Loucy (cell line): ENCODE measurements at regions not wholly inside any gene's neighbourhood (a gene's known extent, or its start where the extent isn't known, plus 50 kb on each side); places are given as distances from the start of the nearest gene placed in this dataset.

Source experiments
- H2AFZ ChIP-seq: fragments of 200-600 bp; sonication (generic); 2 replicates; pipeline ENCODE4 v1.6.0; 2016; ENCODE audit warnings: antibody characterized with exemption, mild to moderate bottlenecking, low read length, moderate library complexity
- H3F3A ChIP-seq: fragments of 200-600 bp; 2 replicates; pipeline ENCODE4 v1.6.0; 2016; ENCODE audit warnings: antibody characterized with exemption, low read depth, mild to moderate bottlenecking
- H3K27me3 ChIP-seq: fragments of 200-600 bp; sonication (generic); 2 replicates; pipeline ENCODE4 v1.6.1; 2014; ENCODE audit warnings: low read length, mild to moderate bottlenecking; ENCODE audit not compliant: insufficient read depth, poor library complexity, severe bottlenecking
- H3K36me3 ChIP-seq: fragments of 200-600 bp; sonication (generic); 2 replicates; pipeline ENCODE4 v1.6.1; 2016; ENCODE audit warnings: low read length; ENCODE audit not compliant: insufficient read depth
- H3K4me1 ChIP-seq: fragments of 200-600 bp; sonication (generic); 2 replicates; pipeline ENCODE4 v1.5.1; 2014; ENCODE audit warnings: low read length, mild to moderate bottlenecking; ENCODE audit not compliant: insufficient read depth, poor library complexity, severe bottlenecking
- H3K4me2 ChIP-seq: fragments of 200-600 bp; sonication (generic); 2 replicates; pipeline ENCODE4 v1.6.0; 2014; ENCODE audit warnings: antibody characterized with exemption, low read length, low read depth, mild to moderate bottlenecking; ENCODE audit not compliant: poor library complexity, severe bottlenecking
- H3K4me3 ChIP-seq: fragments of 200-600 bp; sonication (generic); 2 replicates; pipeline ENCODE4 v1.5.1; 2014; ENCODE audit warnings: low read length, mild to moderate bottlenecking, mixed read lengths; ENCODE audit not compliant: poor library complexity, severe bottlenecking
- H3K79me2 ChIP-seq: fragments of 200-600 bp; sonication (generic); 2 replicates; pipeline ENCODE4 v1.6.1; 2014; ENCODE audit warnings: low read length; ENCODE audit not compliant: insufficient read depth
- H3K9ac ChIP-seq: fragments of 200-600 bp; sonication (generic); 2 replicates; pipeline ENCODE4 v1.6.0; 2014; ENCODE audit warnings: mild to moderate bottlenecking, low read depth, low read length, moderate library complexity; ENCODE audit not compliant: poor library complexity, severe bottlenecking
- H3K9me2 ChIP-seq: fragments of 200-600 bp; sonication (generic); replicated peaks from 2 replicates; pipeline ENCODE4 v1.6.1; 2016; ENCODE audit warnings: low read depth, low read length, mixed read lengths
- H3K9me3 ChIP-seq: fragments of 200-600 bp; sonication (generic); 2 replicates; pipeline ENCODE4 v1.6.1; 2014; ENCODE audit warnings: mild to moderate bottlenecking, antibody characterized with exemption, low read length, low read depth; ENCODE audit not compliant: insufficient read depth
- H4K20me1 ChIP-seq: fragments of 200-600 bp; sonication (generic); 2 replicates; pipeline ENCODE4 v1.6.0; 2014; ENCODE audit warnings: antibody characterized with exemption, low read length, mild to moderate bottlenecking; ENCODE audit not compliant: insufficient read depth, poor library complexity, severe bottlenecking
- EZH2phosphoT487 ChIP-seq: fragments of 200-600 bp; IDR thresholded peaks from 2 replicates; pipeline ENCODE4 v1.6.1; 2018; ENCODE audit warnings: antibody characterized with exemption, mild to moderate bottlenecking, moderate library complexity, borderline replicate concordance
- TF ChIP-seq, protein P1 (sequence below): fragments of 200-600 bp; sonication (generic); conservative IDR thresholded peaks from 2 replicates; pipeline ENCODE4 v1.5.1; 2014; ENCODE audit warnings: mild to moderate bottlenecking, antibody characterized with exemption, low read length

DNA sequence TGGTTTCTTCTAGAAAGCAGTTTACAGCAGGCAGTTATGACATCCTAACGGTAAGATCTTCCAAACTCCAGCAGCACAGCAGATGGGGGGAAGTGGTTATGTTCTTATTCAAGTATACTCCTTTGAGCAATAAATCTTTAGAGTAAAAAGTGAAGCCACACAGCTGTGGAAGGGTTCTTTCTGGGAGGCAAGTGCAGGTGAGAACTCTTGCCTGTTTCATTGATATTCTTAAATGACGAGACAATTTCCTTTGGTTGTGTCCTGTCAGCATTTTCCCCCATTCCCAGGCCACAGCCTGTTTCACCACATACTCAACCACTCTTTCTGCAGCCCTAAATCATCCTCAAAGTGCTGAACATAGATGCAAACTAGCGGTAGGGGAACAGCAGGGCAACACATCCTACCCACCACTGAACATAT is 207.3 kb upstream of the MTNR1B start:
- Histone ChIP-seq H3K4me2 (peak overlapping the region; percentile 22), H3K9me2 (no peaks in the 10 kb centered on the region), H3K36me3 (no peaks in the 10 kb centered on the region), H3K27me3 (no peaks in the 10 kb centered on the region), H3K9me3 (no peaks in the 10 kb centered on the region), H2AFZ (peak overlapping the region; percentile 29; the same call in 1 of the 2 replicates), H3K4me3 (no peak overlapping the region), H3K79me2 (no peaks in the 10 kb centered on the region), H3K9ac (no peak overlapping the region), H4K20me1 (no peaks in the 10 kb centered on the region), H3F3A (no peaks in the 10 kb centered on the region), H3K4me1 (peaks cover 42% of the 10 kb centered on the region)
- TF ChIP-seq, protein P1, sequence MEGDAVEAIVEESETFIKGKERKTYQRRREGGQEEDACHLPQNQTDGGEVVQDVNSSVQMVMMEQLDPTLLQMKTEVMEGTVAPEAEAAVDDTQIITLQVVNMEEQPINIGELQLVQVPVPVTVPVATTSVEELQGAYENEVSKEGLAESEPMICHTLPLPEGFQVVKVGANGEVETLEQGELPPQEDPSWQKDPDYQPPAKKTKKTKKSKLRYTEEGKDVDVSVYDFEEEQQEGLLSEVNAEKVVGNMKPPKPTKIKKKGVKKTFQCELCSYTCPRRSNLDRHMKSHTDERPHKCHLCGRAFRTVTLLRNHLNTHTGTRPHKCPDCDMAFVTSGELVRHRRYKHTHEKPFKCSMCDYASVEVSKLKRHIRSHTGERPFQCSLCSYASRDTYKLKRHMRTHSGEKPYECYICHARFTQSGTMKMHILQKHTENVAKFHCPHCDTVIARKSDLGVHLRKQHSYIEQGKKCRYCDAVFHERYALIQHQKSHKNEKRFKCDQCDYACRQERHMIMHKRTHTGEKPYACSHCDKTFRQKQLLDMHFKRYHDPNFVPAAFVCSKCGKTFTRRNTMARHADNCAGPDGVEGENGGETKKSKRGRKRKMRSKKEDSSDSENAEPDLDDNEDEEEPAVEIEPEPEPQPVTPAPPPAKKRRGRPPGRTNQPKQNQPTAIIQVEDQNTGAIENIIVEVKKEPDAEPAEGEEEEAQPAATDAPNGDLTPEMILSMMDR, result no peak
- TF ChIP-seq EZH2phosphoT487, result no peak

DNA sequence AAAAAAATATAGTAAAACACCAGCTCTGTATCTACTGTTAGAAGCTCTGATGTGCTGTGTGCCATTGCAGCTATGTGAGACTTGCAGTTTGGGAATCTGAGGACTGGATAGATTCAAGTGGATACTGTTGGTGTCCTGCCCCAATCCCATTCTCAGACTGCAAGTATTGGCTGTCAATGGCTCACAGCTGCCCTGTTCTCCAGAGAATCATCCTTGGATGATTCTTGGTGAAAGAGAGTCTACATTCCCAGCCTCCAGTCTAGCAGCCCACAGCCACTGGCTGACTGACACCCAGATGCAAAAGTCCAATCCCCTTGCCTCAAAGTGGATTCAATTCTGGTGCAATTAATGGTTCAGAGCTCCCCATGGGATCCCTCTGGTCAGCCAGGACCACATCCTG is 206.1 kb upstream of the MTNR1B start:
- Histone ChIP-seq H4K20me1 (no peaks in the 10 kb centered on the region), H3K4me3 (no peak overlapping the region), H3K9me2 (no peaks in the 10 kb centered on the region), H3K9ac (no peak overlapping the region), H2AFZ (no peak overlapping the region), H3K4me2 (no peak overlapping the region), H3K79me2 (no peaks in the 10 kb centered on the region), H3K27me3 (no peaks in the 10 kb centered on the region), H3F3A (no peaks in the 10 kb centered on the region), H3K36me3 (no peaks in the 10 kb centered on the region), H3K9me3 (no peaks in the 10 kb centered on the region), H3K4me1 (peaks cover 42% of the 10 kb centered on the region)
- TF ChIP-seq, protein P1, result no peak
- TF ChIP-seq EZH2phosphoT487, result no peak

DNA sequence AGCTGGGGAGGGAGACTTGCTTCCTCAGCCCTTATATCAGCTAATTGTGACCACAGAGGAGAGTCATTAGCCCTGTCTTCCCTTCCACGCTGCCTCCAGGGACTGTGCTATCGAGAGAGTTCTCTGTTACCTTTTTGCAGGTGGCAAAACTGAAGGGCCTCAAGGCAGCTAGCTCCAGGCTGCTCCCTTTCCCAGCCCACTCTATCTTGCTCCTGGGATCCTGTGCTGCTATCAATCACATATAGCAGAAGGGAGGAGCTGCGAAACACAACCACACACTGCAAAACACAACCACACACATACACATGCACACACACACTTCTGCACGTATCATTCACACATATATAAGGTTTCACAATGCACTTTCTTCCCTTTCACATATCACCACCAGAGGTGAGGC is 205.3 kb upstream of the MTNR1B start:
- Histone ChIP-seq H3K9me3 (no peaks in the 10 kb centered on the region), H3K4me3 (no peak overlapping the region), H3K36me3 (no peaks in the 10 kb centered on the region), H3K27me3 (no peaks in the 10 kb centered on the region), H3K9me2 (no peaks in the 10 kb centered on the region), H2AFZ (no peak overlapping the region), H3K4me2 (no peak overlapping the region), H3F3A (no peaks in the 10 kb centered on the region), H3K9ac (no peak overlapping the region), H4K20me1 (no peaks in the 10 kb centered on the region), H3K79me2 (no peaks in the 10 kb centered on the region), H3K4me1 (peaks cover 42% of the 10 kb centered on the region)
- TF ChIP-seq, protein P1, result no peak
- no peak for TF ChIP-seq EZH2phosphoT487
